ENCODE measurements at regions not wholly inside any gene's neighbourhood (a gene's known extent, or its start where the extent isn't known, plus 50 kb on each side); places are given as distances from the start of the nearest gene placed in this dataset.

- no peak for TF ChIP-seq CTCF (IDR thresholded peaks at IDR 0.05)
- TF ChIP-seq POLR2A (IDR thresholded peaks at IDR 0.05) = no peak
Measured at GRCh38 chr2:19099181-19099580, 259.2 kb downstream of the OSR1 start.
